ENCODE measurements at regions not wholly inside any gene's neighbourhood (a gene's known extent, or its start where the extent isn't known, plus 50 kb on each side); places are given as distances from the start of the nearest gene placed in this dataset.

GRCh38 chr2:235345745-235346144, 148.1 kb upstream of the AGAP1 start:
- Histone ChIP-seq H2AFZ (ENCODE audit: low read length) (no peak overlapping the region), H3K79me1 (ENCODE audit: low read depth, low read length) (0 out of 2 replicates have a peak, but pooled peaks cover 2% of the 10 kb centered on the region), H3K56ac (replicated peaks; ENCODE audit: insufficient read length, low read depth, low read length) (no peak overlapping the region), H3K23ac (ENCODE audit: insufficient read length) (no peak overlapping the region), H4K20me1 (replicated peaks in 1 of 2; ENCODE audit: control insufficient read depth in 1 of 2, insufficient read depth in 2 of 2, low read length in 2 of 2) (peaks cover 0 to 18% of the 10 kb centered on the region in 2 experiments), H3K23me2 (ENCODE audit: low read depth, low read length) (peaks cover 17% of the 10 kb centered on the region), H3K79me2 (ENCODE audit: control insufficient read depth in 1 of 2, insufficient read depth in 2 of 2, low read length in 2 of 2) (peaks cover 0 to 3% of the 10 kb centered on the region in 2 experiments; a peak in 1 of 4 replicates), H2AK5ac (ENCODE audit: low read depth, low read length) (peak overlapping the region; percentile 25; the same call in 1 of the 2 replicates), H3K27ac (ENCODE audit: low read depth, low read length) (no peak overlapping the region), H2BK5ac (ENCODE audit: low read depth, low read length) (no peak overlapping the region), H3K4me2 (ENCODE audit: insufficient read depth in 1 of 2, low read depth in 2 of 2, low read length in 2 of 2) (no peak overlapping the region), H3K4ac (replicated peaks; ENCODE audit: insufficient read length, low read depth, low read length) (no peak overlapping the region), H2BK20ac (ENCODE audit: low read length) (no peak overlapping the region), H3K18ac (ENCODE audit: extremely low read depth, low read length) (no peak overlapping the region), H3K27me3 (replicated peaks in 1 of 4; ENCODE audit: control insufficient read depth in 3 of 4, extremely low read depth in 1 of 4, insufficient read depth in 3 of 4, low read length in 3 of 4) (no peaks in the 10 kb centered on the region), H2BK12ac (ENCODE audit: low read depth, low read length) (no peak overlapping the region), H3K9ac (replicated peaks in 1 of 4; ENCODE audit: extremely low read depth in 1 of 4, low read depth in 3 of 4, low read length in 3 of 4) (no peak overlapping the region), H3K14ac (ENCODE audit: insufficient read length) (no peak overlapping the region), H4K8ac (ENCODE audit: extremely low read depth, insufficient read depth, low read length) (no peak overlapping the region), H2BK120ac (replicated peaks; ENCODE audit: low read depth, low read length) (no peak overlapping the region), H3K36me3 (ENCODE audit: control insufficient read depth in 2 of 4, insufficient read depth in 4 of 4, low read length in 3 of 4) (no peaks in the 10 kb centered on the region), H4K5ac (ENCODE audit: insufficient read length, low read depth, low read length) (no peak overlapping the region), H2BK15ac (ENCODE audit: low read length) (no peak overlapping the region), H3K4me3 (ENCODE audit: extremely low read depth in 1 of 4, insufficient read depth in 2 of 4, low read depth in 3 of 4, low read length in 4 of 4) (no peak overlapping the region), H3K4me1 (replicated peaks in 1 of 4; ENCODE audit: control insufficient read depth in 3 of 4, insufficient read depth in 4 of 4, low read length in 3 of 4) (no peaks in the 10 kb centered on the region; a peak in 1 of 7 replicates), H4K91ac (replicated peaks; ENCODE audit: insufficient read length, low read length) (peak overlapping the region; percentile 76), H3K9me3 (ENCODE audit: insufficient read depth in 2 of 2, low read depth in 1 of 2, low read length in 1 of 2) (0 out of 4 replicates have a peak, but pooled peaks cover 0 to 3% of the 10 kb centered on the region in 2 experiments)
- ChIA-PET POLR2A (ENCODE audit: partially characterized antibody) (no interaction called here), CTCF (ENCODE audit: partially characterized antibody) (interaction anchor here (0.6 kb wide), 1 partner anchor 9 kb away, joined by 3 read pairs; no protein-coding TSS in a partner anchor)
- TF ChIP-seq CHD2 (IDR thresholded peaks at IDR 0.05; ENCODE audit: low read length) (no peak), ASH2L (IDR thresholded peaks at IDR 0.05; ENCODE audit: low read length) (no peak), KDM1A (IDR thresholded peaks at IDR 0.05; ENCODE audit: borderline replicate concordance, low read length) (no peak)
- WGBS, 2 experiments (ENCODE audit: extremely low coverage in 1 of 2, insufficient coverage in 1 of 2, insufficient read length in 1 of 2, insufficient replicate concordance in 2 of 2, low coverage in 1 of 2, low lambda C conversion rate in 2 of 2, missing lambda C conversion rate in 1 of 2), result 97 to 100% methylated on average over 1 of the region's 1 CpG
- FAIRE-seq (no peak), DNase-seq (ENCODE audit: low read depth in 1 of 2, low spot score in 2 of 2) (no peak)
